Smooth muscle cell (in vitro differentiated cells): ENCODE measurements at regions not wholly inside any gene's neighbourhood (a gene's known extent, or its start where the extent isn't known, plus 50 kb on each side); places are given as distances from the start of the nearest gene placed in this dataset.
"Not testable (repeated sequence)": the region's sequence is repeated elsewhere in the genome, so short reads cannot be mapped to it uniquely, and the experiment has no call there.

ENCODE experiments used
- DNase-seq: peaks from one replicate; lab custom pipeline; 2025; ENCODE audit not compliant: unreplicated experiment; lab: John Stamatoyannopoulos, UW
- H2AFZ ChIP-seq: fragments of 200-600 bp; sonication (generic); 2 replicates; pipeline ENCODE4 v1.6.0; 2016; ENCODE audit warnings: antibody characterized with exemption, low read depth, mild to moderate bottlenecking
- H3F3A ChIP-seq: fragments of 200-600 bp; sonication (generic); 2 replicates; pipeline ENCODE4 v1.6.0; 2017; ENCODE audit warnings: antibody characterized with exemption, low read depth
- H3K27ac ChIP-seq: fragments of 200-600 bp; sonication (generic); 2 replicates; pipeline ENCODE4 v1.5.1; 2016; ENCODE audit warnings: low read depth, mild to moderate bottlenecking
- H3K27me3 ChIP-seq: fragments of 200-600 bp; sonication (generic); 2 replicates; pipeline ENCODE4 v1.6.1; 2016; ENCODE audit warnings: low read depth, mild to moderate bottlenecking
- H3K36me3 ChIP-seq: fragments of 200-600 bp; sonication (generic); 2 replicates; pipeline ENCODE4 v1.5.1; 2016; ENCODE audit warnings: low read depth
- H3K4me1 ChIP-seq: fragments of 200-600 bp; sonication (generic); 2 replicates; pipeline ENCODE4 v1.5.1; 2016; ENCODE audit warnings: low read depth
- H3K4me2 ChIP-seq: fragments of 200-600 bp; sonication (generic); 2 replicates; pipeline ENCODE4 v1.6.0; 2016; ENCODE audit warnings: mild to moderate bottlenecking
- H3K4me3 ChIP-seq: fragments of 200-600 bp; sonication (generic); 2 replicates; pipeline ENCODE4 v1.5.1; 2016; ENCODE audit warnings: mild to moderate bottlenecking
- H3K79me2 ChIP-seq: fragments of 200-600 bp; sonication (generic); 2 replicates; pipeline ENCODE4 v1.6.0; 2016; ENCODE audit warnings: low read depth, mild to moderate bottlenecking
- H3K9ac ChIP-seq: fragments of 200-600 bp; sonication (generic); 2 replicates; pipeline ENCODE4 v1.6.0; 2016; ENCODE audit warnings: low read depth
- H3K9me3 ChIP-seq: fragments of 200-600 bp; sonication (generic); replicated peaks from 2 replicates; pipeline ENCODE4 v1.5.1; 2016; ENCODE audit warnings: low read depth
- H4K20me1 ChIP-seq: fragments of 200-600 bp; sonication (generic); 2 replicates; pipeline ENCODE4 v1.6.0; 2016; ENCODE audit warnings: low read depth
- CTCF ChIP-seq: fragments of 200-600 bp; sonication (generic); IDR thresholded peaks from 2 replicates; pipeline ENCODE4 v1.5.1; 2017; ENCODE audit warnings: borderline replicate concordance, mild to moderate bottlenecking, antibody characterized with exemption; ENCODE audit not compliant: insufficient read depth, poor library complexity, severe bottlenecking
- WGBS: methylation state at CpG from one replicate; pipeline ENCODE4 v1.1.7; 2016; ENCODE audit warnings: low lambda C conversion rate; 5-methylcytosine and 5-hydroxymethylcytosine counted together

- Histone ChIP-seq H4K20me1 (no peaks in the 10 kb centered on the region), H3K4me2 (no peak overlapping the region), H3K27me3 (no peaks in the 10 kb centered on the region), H3K9ac (no peak overlapping the region), H3K79me2 (no peaks in the 10 kb centered on the region), H3K4me1 (no peaks in the 10 kb centered on the region), H3K27ac (no peak overlapping the region), H2AFZ (no peak overlapping the region), H3F3A (no peaks in the 10 kb centered on the region), H3K36me3 (no peaks in the 10 kb centered on the region), H3K9me3 (no peaks in the 10 kb centered on the region), H3K4me3 (no peak overlapping the region)
- DNase-seq, result no peak
- TF ChIP-seq CTCF, result no peak
- 94% methylated on average over 2 of the region's 2 CpGs for WGBS
These were observed 97.5 kb upstream of the CTSV start for GRCh38 chr9:97136421-97136820.

- H3K36me3 ChIP-seq, H3F3A ChIP-seq, H4K20me1 ChIP-seq, H3K9ac ChIP-seq, H3K27me3 ChIP-seq, H3K9me3 ChIP-seq, H3K4me2 ChIP-seq, H3K4me1 ChIP-seq, H3K4me3 ChIP-seq, DNase-seq, H3K79me2 ChIP-seq, H3K27ac ChIP-seq, H2AFZ ChIP-seq: not testable (repeated sequence)
- WGBS, result 98% methylated on average over 4 of the region's 4 CpGs
These were observed 95.0 kb upstream of the CTSV start for GRCh38 chr9:97133966-97134365.

GRCh38 chr9:97132865-97133264 lies 93.9 kb upstream of the CTSV start:
- Histone ChIP-seq H4K20me1 (no peaks in the 10 kb centered on the region), H3K9ac (no peak overlapping the region), H3K27ac (no peak overlapping the region), H3K4me1 (no peaks in the 10 kb centered on the region), H3K27me3 (no peaks in the 10 kb centered on the region), H3K79me2 (no peaks in the 10 kb centered on the region), H3K4me3 (no peak overlapping the region), H3F3A (no peaks in the 10 kb centered on the region), H3K9me3 (no peaks in the 10 kb centered on the region), H3K4me2 (no peak overlapping the region), H2AFZ (no peak overlapping the region), H3K36me3 (no peaks in the 10 kb centered on the region)
- DNase-seq, result no peak
- no peak for TF ChIP-seq CTCF
- 96% methylated on average over 2 of the region's 2 CpGs for WGBS

- H3K4me1 ChIP-seq, H3K9ac ChIP-seq, H3F3A ChIP-seq, H4K20me1 ChIP-seq, H3K36me3 ChIP-seq, H3K27ac ChIP-seq, H3K27me3 ChIP-seq, H3K79me2 ChIP-seq, H3K4me3 ChIP-seq, DNase-seq, H3K9me3 ChIP-seq, H2AFZ ChIP-seq, H3K4me2 ChIP-seq: not testable (repeated sequence)
- WGBS, result 97% methylated on average over 16 of the region's 16 CpGs
These were observed 91.9 kb upstream of the CTSV start for GRCh38 chr9:97130864-97131263.

- not testable (repeated sequence) for DNase-seq, H3K4me2 ChIP-seq, H3K36me3 ChIP-seq, H2AFZ ChIP-seq, H4K20me1 ChIP-seq, H3F3A ChIP-seq, H3K4me1 ChIP-seq, H3K27me3 ChIP-seq, H3K27ac ChIP-seq, H3K79me2 ChIP-seq, H3K9me3 ChIP-seq, H3K9ac ChIP-seq, H3K4me3 ChIP-seq
- WGBS, result 99% methylated on average over 15 of the region's 27 CpGs
These were observed 91.4 kb upstream of the CTSV start for GRCh38 chr9:97130387-97130786.
